Liver (tissue), 3 donors: ENCODE measurements at regions not wholly inside any gene's neighbourhood (a gene's known extent, or its start where the extent isn't known, plus 50 kb on each side); places are given as distances from the start of the nearest gene placed in this dataset.

ENCODE experiments used
- TF ChIP-seq, protein P1 (sequence below): fragments of 150-350 bp; IDR thresholded peaks from 2 replicates; pipeline ENCODE4 v1.5.1; 2017; ENCODE audit warnings: improper control_type of control experiment, low read depth, low read length; ENCODE audit not compliant: missing input control
- TF ChIP-seq, protein P2 (sequence below): IDR thresholded peaks from 2 replicates; pipeline ENCODE4 v1.6.1; 2016; ENCODE audit warnings: antibody characterized with exemption
- TF ChIP-seq, protein P3 (sequence below): IDR thresholded peaks from 2 replicates; pipeline ENCODE4 v1.6.1; 2016; ENCODE audit warnings: antibody characterized with exemption, mild to moderate bottlenecking
- donor health status: healthy.
- donor health status: healthy.

DNA sequence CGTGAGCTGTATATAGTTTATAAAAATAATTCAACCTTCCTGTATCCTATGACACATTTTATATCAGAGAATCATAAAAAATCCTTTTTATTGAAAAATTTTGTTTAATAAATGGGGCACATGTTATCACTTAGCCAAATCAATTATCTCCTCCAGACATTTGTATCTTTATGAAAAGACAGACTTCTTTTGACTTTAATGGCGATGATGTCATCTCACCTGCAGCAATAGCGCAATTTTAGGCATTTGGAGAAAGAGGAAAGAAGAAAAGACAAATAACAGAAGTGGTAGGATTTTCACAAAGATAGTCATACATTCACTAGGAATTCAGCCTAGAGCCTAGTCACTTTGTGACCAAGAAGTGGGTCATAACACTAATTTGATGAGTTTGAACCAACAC lies 444.5 kb downstream of the PREX1 start:
- TF ChIP-seq, protein P1, sequence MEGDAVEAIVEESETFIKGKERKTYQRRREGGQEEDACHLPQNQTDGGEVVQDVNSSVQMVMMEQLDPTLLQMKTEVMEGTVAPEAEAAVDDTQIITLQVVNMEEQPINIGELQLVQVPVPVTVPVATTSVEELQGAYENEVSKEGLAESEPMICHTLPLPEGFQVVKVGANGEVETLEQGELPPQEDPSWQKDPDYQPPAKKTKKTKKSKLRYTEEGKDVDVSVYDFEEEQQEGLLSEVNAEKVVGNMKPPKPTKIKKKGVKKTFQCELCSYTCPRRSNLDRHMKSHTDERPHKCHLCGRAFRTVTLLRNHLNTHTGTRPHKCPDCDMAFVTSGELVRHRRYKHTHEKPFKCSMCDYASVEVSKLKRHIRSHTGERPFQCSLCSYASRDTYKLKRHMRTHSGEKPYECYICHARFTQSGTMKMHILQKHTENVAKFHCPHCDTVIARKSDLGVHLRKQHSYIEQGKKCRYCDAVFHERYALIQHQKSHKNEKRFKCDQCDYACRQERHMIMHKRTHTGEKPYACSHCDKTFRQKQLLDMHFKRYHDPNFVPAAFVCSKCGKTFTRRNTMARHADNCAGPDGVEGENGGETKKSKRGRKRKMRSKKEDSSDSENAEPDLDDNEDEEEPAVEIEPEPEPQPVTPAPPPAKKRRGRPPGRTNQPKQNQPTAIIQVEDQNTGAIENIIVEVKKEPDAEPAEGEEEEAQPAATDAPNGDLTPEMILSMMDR = no peak
- TF ChIP-seq, protein P2, sequence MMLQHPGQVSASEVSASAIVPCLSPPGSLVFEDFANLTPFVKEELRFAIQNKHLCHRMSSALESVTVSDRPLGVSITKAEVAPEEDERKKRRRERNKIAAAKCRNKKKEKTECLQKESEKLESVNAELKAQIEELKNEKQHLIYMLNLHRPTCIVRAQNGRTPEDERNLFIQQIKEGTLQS = no peak
- TF ChIP-seq, protein P3, sequence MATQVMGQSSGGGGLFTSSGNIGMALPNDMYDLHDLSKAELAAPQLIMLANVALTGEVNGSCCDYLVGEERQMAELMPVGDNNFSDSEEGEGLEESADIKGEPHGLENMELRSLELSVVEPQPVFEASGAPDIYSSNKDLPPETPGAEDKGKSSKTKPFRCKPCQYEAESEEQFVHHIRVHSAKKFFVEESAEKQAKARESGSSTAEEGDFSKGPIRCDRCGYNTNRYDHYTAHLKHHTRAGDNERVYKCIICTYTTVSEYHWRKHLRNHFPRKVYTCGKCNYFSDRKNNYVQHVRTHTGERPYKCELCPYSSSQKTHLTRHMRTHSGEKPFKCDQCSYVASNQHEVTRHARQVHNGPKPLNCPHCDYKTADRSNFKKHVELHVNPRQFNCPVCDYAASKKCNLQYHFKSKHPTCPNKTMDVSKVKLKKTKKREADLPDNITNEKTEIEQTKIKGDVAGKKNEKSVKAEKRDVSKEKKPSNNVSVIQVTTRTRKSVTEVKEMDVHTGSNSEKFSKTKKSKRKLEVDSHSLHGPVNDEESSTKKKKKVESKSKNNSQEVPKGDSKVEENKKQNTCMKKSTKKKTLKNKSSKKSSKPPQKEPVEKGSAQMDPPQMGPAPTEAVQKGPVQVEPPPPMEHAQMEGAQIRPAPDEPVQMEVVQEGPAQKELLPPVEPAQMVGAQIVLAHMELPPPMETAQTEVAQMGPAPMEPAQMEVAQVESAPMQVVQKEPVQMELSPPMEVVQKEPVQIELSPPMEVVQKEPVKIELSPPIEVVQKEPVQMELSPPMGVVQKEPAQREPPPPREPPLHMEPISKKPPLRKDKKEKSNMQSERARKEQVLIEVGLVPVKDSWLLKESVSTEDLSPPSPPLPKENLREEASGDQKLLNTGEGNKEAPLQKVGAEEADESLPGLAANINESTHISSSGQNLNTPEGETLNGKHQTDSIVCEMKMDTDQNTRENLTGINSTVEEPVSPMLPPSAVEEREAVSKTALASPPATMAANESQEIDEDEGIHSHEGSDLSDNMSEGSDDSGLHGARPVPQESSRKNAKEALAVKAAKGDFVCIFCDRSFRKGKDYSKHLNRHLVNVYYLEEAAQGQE = no peak
